Small intestine (tissue), 7 donors: ENCODE measurements at regions not wholly inside any gene's neighbourhood (a gene's known extent, or its start where the extent isn't known, plus 50 kb on each side); places are given as distances from the start of the nearest gene placed in this dataset.

Experiments used
- DNase-seq, 2 donors: peaks; one replicate each; pipeline versions ENCODE4 v3.0.0 to v3.0.0-alpha.2; 2013
- FAIRE-seq: peaks from 2 replicates; lab custom pipeline; 2012; peaks lifted over from hg19 to GRCh38; lab: Jason Lieb, UNC
- H3K27ac ChIP-seq, 3 donors: one replicate each; pipeline ENCODE4 v1.5.1; 2013; ENCODE audit warnings: low read length in 2 of 3, mild to moderate bottlenecking in 2 of 3, control low read depth in 1 of 3, inconsistent platforms in 1 of 3, low read depth in 1 of 3, moderate library complexity in 1 of 3
- H3K27me3 ChIP-seq, 3 donors: one replicate each; pipeline ENCODE4 v1.6.1; 2013; ENCODE audit warnings: low read length in 3 of 3, inconsistent platforms in 1 of 3; ENCODE audit not compliant: control insufficient read depth in 3 of 3, insufficient read depth in 3 of 3
- H3K36me3 ChIP-seq, 3 donors: one replicate each; pipeline ENCODE4 v1.6.1; 2013; ENCODE audit warnings: low read length in 3 of 3, inconsistent platforms in 1 of 3, low read depth in 1 of 3, mild to moderate bottlenecking in 1 of 3, moderate library complexity in 1 of 3; ENCODE audit not compliant: control insufficient read depth in 3 of 3, insufficient read depth in 2 of 3
- H3K4me1 ChIP-seq, 3 donors: one replicate each; pipeline ENCODE4 v1.6.1; 2013; ENCODE audit warnings: low read length in 2 of 3, inconsistent platforms in 1 of 3, low read depth in 1 of 3, mild to moderate bottlenecking in 1 of 3, moderate library complexity in 1 of 3; ENCODE audit not compliant: control insufficient read depth in 3 of 3, insufficient read depth in 2 of 3
- H3K4me3 ChIP-seq, 3 donors: one replicate each; pipeline ENCODE4 v1.5.1; 2013; ENCODE audit warnings: low read length in 3 of 3, control low read depth in 1 of 3, inconsistent platforms in 1 of 3, low read depth in 1 of 3, mild to moderate bottlenecking in 1 of 3, moderate library complexity in 1 of 3
- H3K9me3 ChIP-seq, 2 donors: one replicate each; pipeline ENCODE4 v1.6.1; 2013; ENCODE audit warnings: low read depth in 1 of 2, low read length in 1 of 2; ENCODE audit not compliant: control insufficient read depth in 2 of 2, insufficient read depth in 1 of 2
- WGBS, 3 donors: extraction: QIAGEN DNeasy Blood & Tissue Kit; methylation state at CpG; one replicate each; pipeline ENCODE4 v1.1.7; 2013; 5-methylcytosine and 5-hydroxymethylcytosine counted together
- donor health status: healthy with polysubstance abuse.
- donor health status: control.
- donor health status: control.
- donor health status: Bipolar disorder and iron deficiency.
- donor health status: healthy.

GRCh38 chr3:150101016-150101415 lies 130.3 kb upstream of the PFN2 start:
- peaks cover 0 to 4% of the 10 kb centered on the region in 2 donors for H3K9me3 ChIP-seq
- WGBS, 3 donors = 97 to 100% (median 99%) methylated on average over 1 of the region's 1 CpG
- H3K27ac ChIP-seq = no peak overlapping the region
- DNase-seq (no peak), FAIRE-seq (no peak)
- H3K4me3 ChIP-seq = no peak overlapping the region
- H3K4me1 ChIP-seq = no peaks in the 10 kb centered on the region
- H3K36me3 ChIP-seq = no peaks in the 10 kb centered on the region
- H3K27me3 ChIP-seq = peaks cover 0 to 3% (median 0%) of the 10 kb centered on the region in 3 donors

GRCh38 chr3:150098621-150099020 lies 127.9 kb upstream of the PFN2 start:
- Histone ChIP-seq H3K9me3 (peaks cover 0 to 4% of the 10 kb centered on the region in 2 donors), H3K36me3 (no peaks in the 10 kb centered on the region), H3K4me3 (no peak overlapping the region), H3K27me3 (peaks cover 0 to 3% (median 0%) of the 10 kb centered on the region in 3 donors), H3K4me1 (no peaks in the 10 kb centered on the region), H3K27ac (no peak overlapping the region)
- FAIRE-seq (no peak), DNase-seq (no peak)
- 78 to 90% (median 78%) methylated on average over 3 of the region's 3 CpGs for WGBS, 3 donors

GRCh38 chr3:150097588-150097890 lies 126.8 kb upstream of the PFN2 start:
- H3K27me3 ChIP-seq = peaks cover 0 to 3% (median 0%) of the 10 kb centered on the region in 3 donors
- peaks cover 0 to 4% of the 10 kb centered on the region in 2 donors for H3K9me3 ChIP-seq
- no peak overlapping the region for H3K27ac ChIP-seq
- no peaks in the 10 kb centered on the region for H3K36me3 ChIP-seq
- H3K4me3 ChIP-seq = no peak overlapping the region
- FAIRE-seq (no peak), DNase-seq (no peak)
- H3K4me1 ChIP-seq = no peaks in the 10 kb centered on the region
- 66 to 80% (median 71%) methylated on average over 4 of the region's 4 CpGs for WGBS, 3 donors

DNA sequence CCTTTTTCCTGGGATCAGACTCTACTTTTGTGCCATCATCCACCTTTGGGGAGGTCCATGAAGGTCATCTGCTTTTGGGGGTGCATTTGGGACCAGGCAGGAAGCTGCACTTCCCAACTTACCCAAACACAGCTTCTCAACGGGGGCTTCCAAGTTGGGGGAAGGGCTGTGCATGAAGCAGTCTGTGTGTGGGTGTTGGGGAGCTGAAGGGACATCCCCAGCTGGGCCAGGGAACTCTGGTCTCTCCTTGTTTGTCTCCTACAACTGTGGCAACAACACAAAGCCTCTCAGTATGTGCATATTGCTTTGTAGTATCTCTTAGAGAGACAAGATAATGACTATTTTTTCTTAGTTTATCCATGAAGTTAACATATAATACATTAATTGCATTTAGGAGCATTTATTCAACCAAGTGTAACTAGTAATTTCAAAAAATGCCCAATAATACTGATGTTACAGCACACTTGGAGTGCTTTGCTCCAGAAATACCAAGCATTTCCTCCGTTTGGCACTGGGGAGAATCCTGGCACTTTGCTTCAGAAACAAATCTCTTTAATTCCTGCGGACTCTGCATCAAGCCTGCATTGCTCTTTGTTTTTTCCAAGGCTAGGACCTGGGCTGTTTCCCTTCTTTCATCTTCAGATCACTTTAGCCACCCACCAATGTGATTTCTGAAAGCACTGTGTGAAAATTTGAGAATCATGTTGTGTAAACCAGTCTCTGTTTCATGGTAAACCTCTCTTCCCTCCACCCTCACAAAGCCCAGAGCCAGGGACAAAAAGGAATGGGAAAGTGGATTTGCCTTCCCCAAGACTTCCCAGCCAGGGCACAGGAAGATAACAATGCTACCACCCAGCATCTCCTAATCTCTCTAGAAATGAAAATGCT lies 126.2 kb upstream of the PFN2 start:
- H3K4me1 ChIP-seq = no peaks in the 10 kb centered on the region
- no peak for FAIRE-seq
- H3K9me3 ChIP-seq = peaks cover 0 to under 1% of the 10 kb centered on the region in 2 donors
- no peak overlapping the region for H3K4me3 ChIP-seq
- H3K27me3 ChIP-seq = peaks cover 0 to 3% (median 0%) of the 10 kb centered on the region in 3 donors
- WGBS, 3 donors = 44 to 53% (median 47%) methylated on average over 3 of the region's 3 CpGs
- no peak for DNase-seq
- no peaks in the 10 kb centered on the region for H3K36me3 ChIP-seq
- H3K27ac ChIP-seq = no peak overlapping the region

- Histone ChIP-seq H3K4me1 (no peaks in the 10 kb centered on the region), H3K27me3 (peaks cover 0 to 3% (median 0%) of the 10 kb centered on the region in 3 donors), H3K27ac (no peak overlapping the region), H3K4me3 (no peak overlapping the region), H3K36me3 (no peaks in the 10 kb centered on the region), H3K9me3 (no peaks in the 10 kb centered on the region)
- WGBS, 3 donors = 74 to 82% (median 76%) methylated on average over 7 of the region's 7 CpGs
- DNase-seq (no peak), FAIRE-seq (no peak)
Measured at GRCh38 chr3:150094150-150094933, 123.6 kb upstream of the PFN2 start.

- H3K27me3 ChIP-seq = peaks cover 0 to 3% (median 0%) of the 10 kb centered on the region in 3 donors
- FAIRE-seq (no peak), DNase-seq (no peak)
- WGBS, 3 donors = 53 to 68% (median 61%) methylated on average over 4 of the region's 4 CpGs
- H3K27ac ChIP-seq = no peak overlapping the region
- no peaks in the 10 kb centered on the region for H3K9me3 ChIP-seq
- H3K4me1 ChIP-seq = no peaks in the 10 kb centered on the region
- no peak overlapping the region for H3K4me3 ChIP-seq
- no peaks in the 10 kb centered on the region for H3K36me3 ChIP-seq
Measured at GRCh38 chr3:150091626-150092025, 120.9 kb upstream of the PFN2 start.

GRCh38 chr3:150090877-150091276 lies 120.2 kb upstream of the PFN2 start:
- H3K27ac ChIP-seq = no peak overlapping the region
- WGBS, 3 donors = 35 to 69% (median 60%) methylated on average over 2 of the region's 2 CpGs
- FAIRE-seq = no peak

GRCh38 chr3:150090006-150090405 lies 119.3 kb upstream of the PFN2 start:
- Histone ChIP-seq H3K36me3 (no peaks in the 10 kb centered on the region), H3K4me1 (no peaks in the 10 kb centered on the region), H3K9me3 (no peaks in the 10 kb centered on the region), H3K27ac (no peak overlapping the region), H3K4me3 (no peak overlapping the region), H3K27me3 (peaks cover 0 to 3% (median 0%) of the 10 kb centered on the region in 3 donors)
- FAIRE-seq = no peak
- no peak for DNase-seq
- 72 to 81% (median 79%) methylated on average over 4 of the region's 4 CpGs for WGBS, 3 donors

More at GRCh38 chr3:150090877-150091276, 120.2 kb upstream of the PFN2 start:
- no peak for DNase-seq
- H3K4me1 ChIP-seq = no peaks in the 10 kb centered on the region
- no peak overlapping the region for H3K4me3 ChIP-seq
- no peaks in the 10 kb centered on the region for H3K36me3 ChIP-seq
- H3K9me3 ChIP-seq = no peaks in the 10 kb centered on the region
- H3K27me3 ChIP-seq = peaks cover 0 to 3% (median 0%) of the 10 kb centered on the region in 3 donors
